HepG2 (cell line): ENCODE measurements at regions not wholly inside any gene's neighbourhood (a gene's known extent, or its start where the extent isn't known, plus 50 kb on each side); places are given as distances from the start of the nearest gene placed in this dataset.

Source experiments
- ATAC-seq: fragments of 200-7000 bp; cut with Tn5 transposase; 3 replicates; pipeline ENCODE4 v1.9.1; 2020; ENCODE audit warnings: mild to moderate bottlenecking, moderate library complexity
- BruUV-seq: library from RNA; stranded (reverse); fragments of 400-500 nt; replicated peaks from 2 replicates; lab custom pipeline; 2021; lab: Mats Ljungman, UMichigan
- CTCF ChIA-PET: fragments of 300-600 bp; formaldehyde crosslinking; extraction: SDS; loops from one replicate; lab custom pipeline; 2021; ENCODE audit warnings: low total read pairs, inconsistent platforms, low intra/inter-chr PET ratio; lab: Yijun Ruan, JAX
- POLR2A ChIA-PET: fragments of 350-600 bp; sonication (Branson Sonifier 250); formaldehyde crosslinking; loops from one replicate; lab custom pipeline; 2020; ENCODE audit warnings: antibody characterized with exemption, inconsistent platforms; lab: Yijun Ruan, JAX
- DNase-seq: peaks from one replicate; pipeline ENCODE4 v3.0.0-alpha.2; 2015; ENCODE audit warnings: low spot score
- FAIRE-seq: peaks from 3 replicates; lab custom pipeline; 2011; peaks lifted over from hg19 to GRCh38; lab: Jason Lieb, UNC
- H2AFZ ChIP-seq: one replicate; pipeline ENCODE4 v1.6.1; 2011; ENCODE audit warnings: low read length, inconsistent platforms
- H3K27ac ChIP-seq: fragments of 300-600 bp; 3 replicates; pipeline ENCODE4 v1.8.0; 2011; ENCODE audit warnings: mixed run types, mild to moderate bottlenecking, mixed read lengths, low read length, inconsistent platforms; ENCODE audit not compliant: insufficient read depth; ENCODE audit errors: extremely low read length
- H3K27me3 ChIP-seq, 2 experiments: fragments of 200-600 bp in 1 of 2; 2 replicates in 1 of 2; 3 replicates in 1 of 2; pipeline versions ENCODE4 v1.6.0 to v1.8.0; 2011; ENCODE audit warnings: low read length in 2 of 2, mild to moderate bottlenecking in 2 of 2, moderate library complexity in 2 of 2, inconsistent platforms in 1 of 2; ENCODE audit not compliant: insufficient read depth in 2 of 2, control insufficient read depth in 1 of 2
- H3K36me3 ChIP-seq, 2 experiments: fragments of 200-600 bp in 1 of 2; replicated peaks in 1 of 2; 2 replicates in 1 of 2; 3 replicates in 1 of 2; pipeline versions ENCODE4 v1.5.1 to v1.8.0; 2011; ENCODE audit warnings: low read length in 2 of 2, inconsistent platforms in 1 of 2; ENCODE audit not compliant: insufficient read depth in 2 of 2, control insufficient read depth in 1 of 2
- H3K4me1 ChIP-seq: 2 replicates; pipeline ENCODE4 v1.5.1; 2012; ENCODE audit warnings: low read length, inconsistent platforms; ENCODE audit not compliant: insufficient read depth
- H3K4me2 ChIP-seq: 2 replicates; pipeline ENCODE4 v1.6.0; 2011; ENCODE audit warnings: low read depth, low read length, inconsistent platforms
- H3K4me3 ChIP-seq, 3 experiments: fragments of 200-600 bp in 1 of 3; sonication (generic), shearing (Covaris generic) in 1 of 3; replicated peaks in 1 of 3; 2 replicates each; pipeline ENCODE4 v1.5.1; 2011 to 2016; ENCODE audit warnings: low read length in 3 of 3, inconsistent platforms in 2 of 3, low read depth in 2 of 3, mild to moderate bottlenecking in 2 of 3, control low read depth in 1 of 3, mixed read lengths in 1 of 3; ENCODE audit not compliant: insufficient read depth in 1 of 3
- H3K79me2 ChIP-seq: one replicate; pipeline ENCODE4 v1.6.1; 2011; ENCODE audit warnings: low read length, inconsistent platforms; ENCODE audit not compliant: insufficient read depth
- H3K9ac ChIP-seq: 2 replicates; pipeline ENCODE4 v1.6.0; 2011; ENCODE audit warnings: mild to moderate bottlenecking, low read depth, low read length, inconsistent platforms; ENCODE audit not compliant: insufficient read depth
- H3K9me3 ChIP-seq: 2 replicates; pipeline ENCODE4 v1.5.1; 2012; ENCODE audit warnings: mild to moderate bottlenecking, low read length
- H4K20me1 ChIP-seq: 2 replicates; pipeline ENCODE4 v1.6.0; 2011; ENCODE audit warnings: inconsistent platforms, mild to moderate bottlenecking, low read length, moderate library complexity; ENCODE audit not compliant: insufficient read depth
- DNMT3B ChIP-seq: conservative IDR thresholded peaks from 2 replicates; pipeline ENCODE4 v1.6.1; 2016; ENCODE audit warnings: missing biosample characterization, control low read depth
- IKZF1 ChIP-seq: fragments of 450-650 bp; IDR thresholded peaks from 2 replicates; pipeline ENCODE4 v1.7.1; 2016
- MBNL3 ChIP-seq: fragments of 250-450 bp; sonication (Bioruptor Pico); conservative IDR thresholded peaks from 2 replicates; pipeline ENCODE4 v1.8.0; 2022; ENCODE audit warnings: mild to moderate bottlenecking, inconsistent platforms
- NBN ChIP-seq: fragments of 450-650 bp; conservative IDR thresholded peaks from 2 replicates; pipeline ENCODE4 v1.6.1; 2017
- PLSCR1 ChIP-seq: sonication (generic); formaldehyde crosslinking; IDR thresholded peaks from 2 replicates; pipeline ENCODE4 v1.5.0; 2020; ENCODE audit warnings: missing genetic modification reagents, mild to moderate bottlenecking, borderline replicate concordance
- ZNF138 ChIP-seq: sonication (generic); formaldehyde crosslinking; IDR thresholded peaks from 2 replicates; pipeline ENCODE4 v1.5.0; 2020; ENCODE audit warnings: mild to moderate bottlenecking, low read depth, missing genetic modification reagents
- ZNF296 ChIP-seq: sonication (generic); formaldehyde crosslinking; conservative IDR thresholded peaks from 2 replicates; pipeline ENCODE4 v1.5.0; 2020; ENCODE audit warnings: mild to moderate bottlenecking, missing genetic modification reagents
- ZNF564 ChIP-seq: sonication (generic); formaldehyde crosslinking; IDR thresholded peaks from 2 replicates; pipeline ENCODE4 v1.8.1; 2023; ENCODE audit warnings: mild to moderate bottlenecking, missing genetic modification reagents
- ZNF879 ChIP-seq: sonication (generic); formaldehyde crosslinking; IDR thresholded peaks from 2 replicates; pipeline ENCODE4 v1.8.1; 2023; ENCODE audit warnings: missing genetic modification reagents
- WGBS: methylation state at CpG from one replicate; pipeline ENCODE4 v1.1.6; 2017; ENCODE audit warnings: low lambda C conversion rate; 5-methylcytosine and 5-hydroxymethylcytosine counted together
- in situ Hi-C: cut with HindIII; loops from 2 replicates; pipeline ENCODE4 v1.10.0; 2017; ENCODE audit warnings: low pct_unique_long_range_greater_than_20kb; ENCODE audit not compliant: extremely low pct_ligation_motif_present
- intact Hi-C: fragments of 100-400 bp; cut with micrococcal nuclease; formaldehyde crosslinking; loops from one replicate; pipeline ENCODE4 v1.10.0; 2022; ENCODE audit not compliant: unreplicated experiment
- TF ChIP-seq, protein P1 (sequence below): sonication (generic); formaldehyde crosslinking; IDR thresholded peaks from 2 replicates; pipeline ENCODE4 v1.4.0; 2020; ENCODE audit warnings: missing genetic modification reagents, low read depth, mild to moderate bottlenecking, borderline replicate concordance

GRCh38 chrX:6718766-6719165, 183.8 kb upstream of the VCX3A start:
- POLR2A ChIA-PET: no interaction called here
- H3K27ac ChIP-seq: no peak overlapping the region
- H3K36me3 ChIP-seq: no peaks in the 10 kb centered on the region
- H3K4me3 ChIP-seq: no peak overlapping the region
- H3K27me3 ChIP-seq: no peaks in the 10 kb centered on the region
- no peak overlapping the region for H3K4me2 ChIP-seq
- no peak overlapping the region for H2AFZ ChIP-seq
- no peak for DNase-seq
- TF ChIP-seq DNMT3B (CRISPR knock-in tag): no peak
- no peak for TF ChIP-seq PLSCR1 (CRISPR knock-in tag)
- TF ChIP-seq ZNF564 (CRISPR knock-in tag): no peak
- TF ChIP-seq NBN: no peak
- no peak for TF ChIP-seq ZNF879 (CRISPR knock-in tag)
- no peak for TF ChIP-seq MBNL3 (CRISPR knock-in tag)
- no peak for TF ChIP-seq ZNF138 (CRISPR knock-in tag)
- no peak for TF ChIP-seq IKZF1
- no peaks in the 10 kb centered on the region for H3K79me2 ChIP-seq
- no peaks in the 10 kb centered on the region for H3K4me1 ChIP-seq
- no peaks in the 10 kb centered on the region for H3K9me3 ChIP-seq
- in situ Hi-C loops: no loop called here
- ATAC-seq: no peak
- BruUV-seq: no TSS peak
- no peaks in the 10 kb centered on the region for H4K20me1 ChIP-seq
- CTCF ChIA-PET: no interaction called here
- no peak for FAIRE-seq
- H3K9ac ChIP-seq: no peak overlapping the region
- intact Hi-C loops: no loop called here
- whole genome bisulfite sequencing: 92% methylated on average over 2 of the region's 6 CpGs

DNA sequence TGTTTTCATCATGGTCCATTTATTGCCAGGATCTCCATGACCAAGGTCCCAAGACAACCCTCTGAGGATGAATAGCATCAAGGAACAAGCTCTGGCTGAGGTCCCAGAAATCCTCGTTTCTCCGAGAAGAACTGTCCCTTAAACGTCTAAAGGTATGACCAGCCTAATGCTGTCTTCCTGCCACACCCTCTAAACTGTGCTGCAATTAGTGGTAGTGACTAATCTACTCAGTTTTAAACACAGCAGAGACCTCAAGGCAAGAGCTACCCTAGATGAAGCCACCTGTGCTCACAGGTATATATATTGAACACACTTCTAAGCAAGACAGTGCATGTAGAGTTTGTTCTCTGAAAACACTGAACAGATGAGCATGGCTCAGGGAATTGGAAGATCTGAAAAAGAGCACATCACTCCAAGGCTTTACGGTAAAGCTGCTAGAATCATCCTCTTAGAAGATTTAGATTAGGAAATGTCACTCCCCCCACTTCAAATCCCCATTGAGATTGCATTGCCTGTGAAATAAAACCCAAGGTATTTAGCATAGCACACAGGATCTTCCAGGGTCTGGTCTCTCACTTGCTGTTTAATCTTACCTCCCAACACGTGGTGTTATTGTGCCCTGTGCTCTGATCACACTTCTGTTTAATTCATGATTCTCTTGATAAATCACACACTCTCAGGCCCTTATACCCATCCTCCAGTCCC, 173.9 kb upstream of the VCX3A start:
- H4K20me1 ChIP-seq: no peaks in the 10 kb centered on the region
- H3K4me3 ChIP-seq: no peak overlapping the region
- no peaks in the 10 kb centered on the region for H3K36me3 ChIP-seq
- DNase-seq (no peak), ATAC-seq (no peak), FAIRE-seq (no peak)
- no peak overlapping the region for H3K27ac ChIP-seq
- BruUV-seq: no TSS peak
- ChIA-PET POLR2A (no interaction called here), CTCF (no interaction called here)
- H3K79me2 ChIP-seq: no peaks in the 10 kb centered on the region
- H3K4me1 ChIP-seq: no peaks in the 10 kb centered on the region
- H3K9me3 ChIP-seq: no peaks in the 10 kb centered on the region
- no peak overlapping the region for H3K9ac ChIP-seq
- intact Hi-C loops: no loop called here
- no peak for TF ChIP-seq ZNF296 (CRISPR knock-in tag)
- TF ChIP-seq, protein P1, sequence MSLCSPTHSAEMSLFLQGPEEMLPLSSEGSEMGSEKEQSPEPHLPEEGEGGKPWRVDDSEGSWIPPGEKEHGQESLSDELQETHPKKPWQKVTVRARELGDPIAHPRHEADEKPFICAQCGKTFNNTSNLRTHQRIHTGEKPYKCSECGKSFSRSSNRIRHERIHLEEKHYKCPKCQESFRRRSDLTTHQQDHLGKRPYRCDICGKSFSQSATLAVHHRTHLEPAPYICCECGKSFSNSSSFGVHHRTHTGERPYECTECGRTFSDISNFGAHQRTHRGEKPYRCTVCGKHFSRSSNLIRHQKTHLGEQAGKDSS (CRISPR knock-in tag): no peak
- no peaks in the 10 kb centered on the region for H3K27me3 ChIP-seq
- no peak overlapping the region for H2AFZ ChIP-seq
- WGBS: 0% methylated on average over 3 of the region's 5 CpGs
- H3K4me2 ChIP-seq: no peak overlapping the region
- in situ Hi-C loops: no loop called here
